Suppressor macrophage treated with lipopolysaccharide for 1 hour (primary cell): ENCODE measurements at regions not wholly inside any gene's neighbourhood (a gene's known extent, or its start where the extent isn't known, plus 50 kb on each side); places are given as distances from the start of the nearest gene placed in this dataset.
"Not testable (repeated sequence)": the region's sequence is repeated elsewhere in the genome, so short reads cannot be mapped to it uniquely, and the experiment has no call there.

ENCODE experiments used
- DNase-seq, 3 donors: peaks; one replicate each; pipeline ENCODE4 v3.0.0-alpha.2; 2020 to 2022

DNA sequence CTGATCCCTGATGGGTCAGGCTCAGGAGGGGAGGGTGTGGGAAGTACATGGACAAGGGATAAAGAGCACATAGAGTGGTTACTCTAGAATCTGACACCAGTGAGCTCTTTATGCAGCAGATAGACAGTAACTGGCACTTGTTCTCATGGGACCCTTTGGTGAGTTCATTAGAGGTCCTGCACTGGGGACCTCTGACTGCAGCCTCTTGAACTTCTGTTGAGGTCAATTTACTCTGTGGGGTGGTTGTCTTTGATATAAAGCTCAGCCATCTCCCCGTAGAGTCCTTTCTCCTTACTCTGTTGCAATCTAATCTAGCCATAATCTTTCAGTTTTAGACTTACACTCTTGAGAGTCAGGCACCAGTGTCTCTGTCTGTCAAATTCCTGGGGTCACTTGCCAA is 222.4 kb downstream of the GPAT3 start:
- DNase-seq: no peak

DNA sequence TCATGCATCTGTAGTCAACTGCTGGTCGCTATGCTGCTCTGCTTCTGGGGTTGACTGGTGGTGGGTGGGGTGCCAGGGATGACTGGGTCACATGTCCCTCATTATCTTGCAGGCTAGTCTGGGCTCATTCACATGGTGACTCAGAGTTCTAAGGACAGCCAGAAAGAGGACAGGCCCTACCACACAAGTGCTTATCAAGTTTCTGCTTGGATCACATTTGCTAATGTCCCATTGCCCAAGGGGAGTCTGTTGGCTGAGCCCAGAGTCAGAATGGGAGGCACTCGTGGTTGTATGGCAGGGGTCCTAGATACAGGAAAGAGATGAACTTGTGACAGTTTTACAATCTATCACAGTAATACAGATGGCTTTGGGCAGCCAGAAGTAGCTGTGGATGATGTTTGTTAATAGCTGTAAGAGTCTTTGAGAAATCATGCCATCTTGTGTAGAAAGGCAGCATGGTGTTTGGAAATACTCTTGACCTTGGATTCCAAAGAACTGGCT is 221.3 kb downstream of the GPAT3 start:
- no peak for DNase-seq

DNA sequence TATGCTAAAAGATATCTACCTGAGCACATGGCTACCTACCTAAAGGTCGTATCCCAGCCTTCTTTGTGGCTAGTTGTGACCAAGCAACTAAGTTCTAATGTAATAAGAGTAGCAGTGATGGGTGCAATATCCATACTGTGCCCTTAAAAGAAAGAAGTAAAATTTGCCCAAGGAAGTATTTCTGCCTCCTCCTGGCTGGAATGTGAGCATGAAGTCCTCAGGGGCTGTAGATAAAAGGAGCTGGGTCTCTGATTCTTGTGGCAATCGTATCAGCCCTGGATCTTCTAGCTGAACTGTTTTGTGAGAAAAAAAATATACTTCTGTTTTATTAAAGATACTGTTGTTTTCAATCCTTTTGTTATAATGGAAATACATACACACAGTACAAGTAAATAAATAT is 217.4 kb downstream of the GPAT3 start:
- no peak for DNase-seq

DNA sequence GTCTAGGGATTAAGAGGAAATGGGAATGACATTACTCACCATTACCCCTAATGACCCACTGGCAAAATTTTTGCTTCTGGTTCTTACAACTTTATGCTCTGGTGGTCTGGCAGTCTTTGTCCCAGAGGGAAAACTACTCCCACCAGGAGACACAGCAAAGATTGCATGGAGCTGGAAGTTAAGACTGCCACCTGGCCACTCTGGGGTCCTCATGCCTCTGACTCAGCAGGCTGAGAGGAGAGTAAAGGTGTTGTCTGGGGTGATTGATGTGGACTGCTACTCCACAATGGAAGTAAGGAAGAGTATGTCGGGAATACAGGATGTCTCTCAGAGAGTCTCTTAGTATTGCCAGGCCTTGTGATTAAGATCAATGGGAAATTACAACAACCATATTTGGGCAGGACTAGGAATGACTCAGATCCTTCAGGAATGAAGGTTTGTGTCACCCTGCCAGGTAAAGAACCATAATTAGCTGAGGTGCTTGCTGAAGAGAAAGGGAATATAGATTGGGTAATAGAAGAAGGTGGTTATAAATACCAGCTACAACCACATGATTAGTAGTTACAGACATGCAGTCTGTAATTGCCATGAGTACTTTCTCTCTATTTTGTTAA is 215.5 kb downstream of the GPAT3 start:
- DNase-seq: no peak

DNA sequence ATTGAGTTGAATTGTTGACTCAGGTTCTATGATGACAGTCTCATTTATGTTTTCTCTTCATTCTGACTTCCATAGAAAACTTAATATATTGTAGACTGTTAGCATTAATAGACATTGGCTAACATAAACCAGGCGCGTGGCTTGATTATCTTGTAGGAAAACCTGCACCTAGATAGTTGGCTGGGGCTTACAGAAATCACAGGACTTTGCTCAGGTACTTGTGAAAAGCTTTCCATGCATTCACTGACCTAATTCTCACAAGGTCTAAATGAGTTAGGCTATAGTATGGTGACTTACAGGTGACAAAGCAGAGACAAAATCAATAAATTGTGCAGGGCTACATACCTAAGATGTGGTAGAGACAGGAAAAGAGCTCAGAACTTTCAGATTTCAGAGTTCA is 212.8 kb downstream of the GPAT3 start:
- DNase-seq: no peak

DNA sequence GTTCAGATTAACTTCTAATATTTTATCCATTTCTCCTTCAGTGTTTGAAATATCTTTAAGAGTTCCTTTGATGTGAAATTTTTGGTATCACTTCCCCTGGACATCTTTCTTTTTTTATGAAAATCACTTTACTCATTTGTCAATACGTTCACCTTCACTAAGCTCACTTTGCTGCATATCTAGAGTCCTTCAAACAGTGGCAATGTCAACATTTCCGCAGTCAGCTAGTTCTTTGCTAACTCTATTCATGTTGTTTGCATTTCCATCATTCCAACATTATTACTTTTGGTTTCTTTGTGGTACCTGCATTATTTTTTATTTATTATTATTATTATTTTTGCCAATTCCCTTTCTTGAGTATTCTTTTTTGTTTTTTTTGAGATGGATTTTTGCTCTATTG is 203.0 kb downstream of the GPAT3 start:
- DNase-seq: no peak

DNA sequence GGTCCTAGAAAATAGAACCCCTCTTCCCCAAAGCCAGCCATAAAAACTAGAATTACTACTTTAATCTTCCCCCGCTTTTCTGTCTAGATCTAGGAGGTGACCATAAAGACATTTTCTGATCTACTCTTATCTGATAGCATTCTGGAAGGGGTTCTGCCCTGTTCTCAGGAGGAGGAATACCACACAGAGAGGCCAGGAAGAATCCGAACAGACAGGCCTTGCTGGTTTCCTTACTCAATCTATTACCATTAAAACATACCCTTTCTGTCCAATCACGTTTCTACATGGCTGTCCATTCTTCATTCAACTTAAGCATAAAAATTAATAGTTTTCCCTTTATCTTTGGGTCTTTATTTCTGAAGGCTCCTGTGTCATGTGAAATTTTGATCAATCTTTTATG is 198.7 kb downstream of the GPAT3 start:
- no peak for DNase-seq

DNA sequence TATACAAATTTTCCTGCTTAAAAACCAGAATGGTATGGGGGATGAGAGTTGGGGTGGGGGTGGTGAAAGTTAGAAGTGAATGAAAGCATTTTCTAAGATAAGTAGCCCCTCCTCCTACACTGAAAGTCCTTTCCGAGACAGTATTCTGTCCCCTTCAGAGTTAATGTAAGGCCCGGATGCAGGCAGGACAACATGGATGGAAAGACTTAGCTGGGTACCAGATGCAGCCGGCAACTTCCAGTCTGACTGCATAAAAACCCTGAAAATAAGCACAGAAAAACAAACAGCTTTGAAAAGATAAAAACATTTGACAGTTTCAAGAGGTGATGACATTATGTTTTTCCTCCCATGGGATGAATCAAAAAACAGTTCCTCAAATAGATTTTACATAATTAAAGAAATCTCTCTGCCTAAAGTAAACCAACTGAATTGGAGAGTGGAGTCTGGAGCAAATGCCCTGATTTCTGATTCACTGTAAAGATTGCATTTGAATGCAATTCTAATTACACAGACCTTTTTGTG is 196.3 kb downstream of the GPAT3 start:
- no peak for DNase-seq

DNA sequence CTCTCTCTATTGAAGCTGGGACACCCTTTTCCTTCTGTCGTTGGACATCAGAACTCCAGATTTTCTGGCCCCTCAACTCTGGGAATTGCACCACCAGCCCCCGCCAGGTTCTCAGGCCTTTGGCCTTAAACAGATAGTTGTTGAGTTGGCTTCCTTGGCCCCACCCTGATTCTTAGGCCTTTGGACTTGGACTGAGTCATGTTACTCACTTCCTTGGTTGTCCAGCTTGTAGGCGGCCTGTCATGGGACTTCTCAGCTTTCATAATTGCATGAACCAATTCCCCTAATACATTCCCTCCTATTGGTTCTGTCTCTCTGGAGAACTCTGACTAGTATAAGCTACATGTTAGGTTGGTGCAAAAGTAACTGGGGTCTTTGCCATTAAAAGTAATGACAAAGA is 195.7 kb downstream of the GPAT3 start:
- peak; percentile 81 to 85 (median 83) for DNase-seq

DNA sequence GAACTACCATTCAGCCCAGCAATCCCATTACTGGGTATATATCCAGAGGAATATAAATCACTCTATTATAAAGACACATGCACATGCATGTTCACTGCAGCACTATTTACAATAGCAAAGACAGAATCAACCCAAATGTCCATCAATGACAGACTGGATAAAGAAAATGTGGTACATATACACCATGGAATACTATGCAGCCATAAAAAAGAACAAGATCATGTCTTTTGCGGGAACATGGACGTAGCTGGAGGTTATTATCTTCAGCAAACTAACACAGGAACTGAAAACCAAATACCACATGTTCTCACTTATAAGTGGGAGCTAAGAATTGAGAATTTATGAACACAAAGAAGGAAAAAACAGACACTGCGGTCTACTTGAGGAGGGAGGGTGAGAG is 195.1 kb downstream of the GPAT3 start:
- not testable (repeated sequence) for DNase-seq

DNA sequence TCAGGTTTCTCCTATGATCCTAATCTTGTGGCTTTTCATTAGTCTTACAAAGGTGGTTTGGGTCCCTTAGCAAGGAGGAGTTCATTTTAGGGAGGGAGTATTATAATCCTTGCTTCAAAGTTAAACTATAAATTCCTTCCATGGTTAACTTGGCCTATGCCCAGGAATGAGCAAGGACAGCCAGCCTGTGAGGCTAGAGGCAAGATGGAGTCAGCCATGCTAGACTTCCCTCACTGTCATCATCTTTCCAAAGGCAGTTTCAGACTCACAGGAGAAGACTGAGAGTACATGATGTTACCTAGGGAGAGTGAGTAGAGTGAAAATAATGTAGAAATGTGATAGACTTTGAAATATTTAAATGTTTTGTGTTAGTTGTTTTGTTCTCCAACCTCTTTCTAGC is 192.3 kb downstream of the GPAT3 start:
- no peak for DNase-seq

DNA sequence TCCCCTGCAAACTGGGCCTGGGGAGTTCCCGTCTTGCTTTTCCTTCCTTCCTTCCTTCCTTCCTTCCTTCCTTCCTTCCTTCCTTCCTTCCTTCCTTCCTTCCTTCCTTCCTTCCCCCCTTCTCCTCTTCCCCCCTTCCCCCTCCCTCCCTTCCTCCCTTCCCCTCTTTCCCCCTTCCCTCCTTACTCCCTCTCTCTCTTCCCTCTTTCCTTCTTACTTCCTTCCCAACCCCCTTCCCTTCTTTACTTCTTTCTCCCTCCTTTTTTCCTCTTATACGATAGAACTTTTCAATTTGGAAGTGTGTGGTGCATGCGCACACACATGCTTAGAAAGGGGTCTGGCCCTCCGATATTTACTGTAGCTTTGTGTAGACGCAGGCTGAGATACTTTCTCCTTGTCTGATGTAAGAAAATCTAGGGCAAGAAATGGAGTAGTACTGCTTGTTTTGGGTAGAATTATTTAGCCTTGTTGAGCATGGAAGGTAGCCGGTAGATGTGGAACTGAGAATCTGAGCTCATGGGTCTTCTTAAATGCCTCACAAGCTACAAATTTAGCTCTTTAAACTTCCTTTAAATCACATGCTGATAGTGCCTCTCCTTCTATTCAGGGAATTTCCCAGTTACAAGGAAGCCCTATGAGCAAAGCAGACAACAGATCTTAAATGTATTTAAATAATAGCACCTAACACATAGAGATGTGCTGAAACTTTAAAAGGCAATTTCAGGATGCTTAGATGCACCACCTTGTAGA is 189.6 kb downstream of the GPAT3 start:
- peak; percentile 51 to 79 (median 71) for DNase-seq

DNA sequence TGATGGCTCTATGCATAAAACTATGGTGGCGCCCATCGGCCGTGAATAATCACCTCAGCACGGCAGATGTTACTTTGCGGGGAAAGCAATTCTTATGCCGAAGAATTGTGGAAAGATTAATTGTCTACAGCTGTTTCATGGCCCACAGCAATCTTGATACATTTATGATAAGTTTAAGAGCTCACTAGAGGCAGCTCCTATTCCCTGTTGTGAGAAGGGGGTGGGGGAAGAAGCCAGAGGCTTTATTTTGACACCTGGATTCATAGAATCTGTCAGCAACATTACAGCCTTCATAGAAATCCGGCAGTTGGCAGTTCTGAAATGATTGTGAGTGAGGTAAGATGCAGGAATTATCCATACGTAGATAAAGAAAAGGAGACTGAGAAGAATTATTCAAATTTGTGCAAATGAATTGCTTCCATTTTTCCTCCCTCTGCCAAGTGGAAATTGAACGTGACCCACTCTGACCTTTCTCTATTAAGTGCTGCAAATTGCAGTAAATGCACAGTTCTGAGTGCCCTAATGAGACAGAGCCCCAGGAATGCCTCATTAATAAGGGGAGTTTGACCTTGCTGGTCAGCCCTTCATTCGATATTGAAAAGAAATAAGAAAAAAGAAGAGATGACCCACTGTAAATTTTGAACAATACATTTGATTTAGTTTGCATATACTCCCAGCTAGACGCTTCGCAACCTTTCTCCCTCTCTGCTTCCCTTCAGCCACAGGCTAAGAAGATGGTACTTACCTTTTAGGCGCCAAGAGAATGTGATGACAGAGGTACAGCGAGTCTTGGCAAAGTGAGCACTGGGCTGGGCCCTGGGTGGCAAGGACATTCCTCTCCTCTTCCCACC is 188.8 kb downstream of the GPAT3 start:
- DNase-seq: no peak

DNA sequence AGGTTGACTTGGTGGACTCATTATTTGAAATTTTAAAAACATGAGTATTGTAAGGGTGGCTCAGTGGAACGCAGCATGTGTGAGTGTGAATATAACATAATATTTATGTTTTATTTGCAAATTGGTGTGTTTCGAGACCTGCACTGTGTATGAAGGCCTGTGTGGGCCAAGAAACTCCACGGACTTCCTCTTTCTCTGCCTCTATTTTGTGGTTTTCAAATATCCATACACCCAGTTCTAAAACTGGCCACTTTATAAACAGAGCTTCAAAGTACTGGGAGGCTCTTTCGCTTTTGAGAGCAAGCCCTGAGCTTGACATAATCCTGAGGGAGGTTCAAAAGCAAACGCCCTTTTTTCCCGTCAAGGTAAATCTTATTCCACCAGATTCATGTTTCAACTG is 187.7 kb downstream of the GPAT3 start:
- DNase-seq: peak; percentile 21 to 39 (median 24)

DNA sequence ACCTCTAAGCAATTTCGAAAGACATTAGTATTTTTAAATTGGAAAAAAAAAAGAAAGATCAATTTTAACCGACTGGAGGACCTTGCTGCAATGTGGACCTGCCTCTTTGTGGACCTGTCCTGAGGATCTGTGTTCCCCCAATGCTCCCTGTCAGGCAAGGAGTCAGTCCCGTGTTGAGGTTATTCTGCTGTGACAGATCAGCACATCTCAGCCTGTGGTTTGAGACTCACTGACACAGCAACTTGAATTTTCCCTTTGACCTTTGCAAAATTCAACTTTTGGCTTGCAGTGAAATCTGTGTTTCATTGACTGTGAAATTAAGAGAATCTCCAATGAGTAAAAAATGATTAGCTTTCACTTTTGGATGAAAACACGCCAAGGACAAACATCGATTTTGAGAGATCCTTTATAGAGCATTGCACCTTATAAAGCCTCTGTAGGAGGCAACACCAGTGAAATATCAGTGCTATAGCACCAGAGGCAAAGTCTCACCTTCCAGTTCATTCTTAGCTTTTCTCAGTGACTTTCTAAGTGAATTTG is 186.9 kb downstream of the GPAT3 start:
- DNase-seq: no peak

DNA sequence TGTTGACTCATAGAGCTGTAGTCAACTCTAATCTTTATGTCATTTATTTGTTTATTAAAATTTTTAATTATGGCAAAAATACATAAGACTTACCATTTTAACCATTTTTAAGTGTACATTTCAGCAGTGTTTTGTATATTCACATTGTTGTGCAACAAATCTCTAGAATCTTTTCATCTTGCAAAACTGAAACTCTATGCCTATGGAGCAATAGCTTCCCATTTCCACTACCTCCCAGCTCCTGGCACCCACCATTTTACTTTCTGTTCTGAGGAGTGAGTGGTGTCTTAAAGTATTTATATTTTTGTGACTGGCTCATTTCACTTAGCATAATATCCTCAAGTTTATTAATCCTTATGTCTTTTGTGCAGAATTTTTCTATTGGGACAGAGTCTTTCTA is 181.0 kb downstream of the GPAT3 start:
- DNase-seq: peak; percentile 71 to 80 (median 76)

DNA sequence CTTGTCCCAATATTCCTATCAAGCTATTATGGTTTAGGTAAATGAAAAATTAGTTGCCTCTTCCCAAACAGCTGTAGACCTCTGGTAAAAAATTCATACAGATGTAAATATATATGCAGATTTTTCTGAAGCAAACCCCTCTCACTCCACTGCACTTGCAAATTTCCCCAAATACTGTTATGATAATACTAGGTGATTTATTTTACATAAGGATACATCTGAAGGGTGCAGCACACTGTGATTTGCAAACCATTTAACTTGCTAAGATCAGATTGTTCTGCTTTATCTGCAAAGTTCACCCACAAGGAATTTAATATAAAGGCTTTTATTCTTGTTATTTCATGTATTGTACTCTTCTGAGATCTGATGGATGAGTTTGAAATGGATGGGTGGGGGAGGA is 177.0 kb downstream of the GPAT3 start:
- no peak for DNase-seq

DNA sequence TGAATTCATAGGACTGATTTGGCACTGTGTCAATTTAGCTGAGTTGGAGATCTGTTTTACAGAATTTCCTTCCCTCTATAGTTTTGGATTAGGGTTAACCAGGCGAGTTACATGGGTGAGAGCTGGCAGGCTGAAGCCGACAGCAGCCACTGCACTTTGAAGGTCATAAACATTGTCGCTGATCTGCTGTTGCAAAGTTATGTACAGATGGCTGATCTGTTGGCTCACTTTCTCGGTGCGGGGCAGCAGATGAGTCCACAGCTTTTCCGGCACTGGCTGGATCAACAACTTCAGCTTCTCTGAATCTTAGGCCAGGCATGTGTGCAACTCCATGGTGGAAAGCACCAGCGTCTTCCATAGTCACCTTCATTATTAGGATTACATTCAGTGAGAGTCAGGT is 173.7 kb downstream of the GPAT3 start:
- no peak for DNase-seq

DNA sequence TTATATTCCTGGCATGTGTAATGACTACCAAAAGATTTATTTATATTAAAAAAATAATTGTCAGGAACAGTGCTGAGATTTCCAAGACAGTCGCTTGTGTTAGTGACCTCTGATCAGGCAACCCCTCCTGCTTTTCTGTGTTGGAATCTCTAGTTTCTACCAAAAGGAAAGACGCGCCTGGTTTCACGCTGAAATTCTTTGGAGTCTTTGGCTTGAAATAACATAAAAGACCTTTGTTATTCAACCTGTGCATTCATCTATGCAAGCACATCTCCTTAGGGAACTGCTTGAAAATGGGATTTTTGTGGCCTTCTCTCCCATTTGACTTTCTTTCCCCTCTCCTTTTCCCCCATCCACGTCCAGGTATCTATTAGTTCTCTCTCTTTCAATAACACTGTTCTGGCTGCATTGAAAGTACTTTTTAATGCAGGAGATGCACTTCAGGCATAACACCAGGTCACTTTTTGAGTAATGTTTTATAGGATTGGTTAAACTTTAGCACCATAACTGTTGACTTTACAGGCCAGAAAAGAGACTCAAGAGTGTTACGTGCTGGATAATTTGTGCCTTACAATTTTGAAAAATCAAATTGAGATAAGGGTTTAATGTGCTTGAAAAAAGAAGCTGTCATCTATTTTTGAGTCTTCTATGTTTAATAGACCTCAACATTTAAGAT is 172.7 kb downstream of the GPAT3 start:
- no peak for DNase-seq

DNA sequence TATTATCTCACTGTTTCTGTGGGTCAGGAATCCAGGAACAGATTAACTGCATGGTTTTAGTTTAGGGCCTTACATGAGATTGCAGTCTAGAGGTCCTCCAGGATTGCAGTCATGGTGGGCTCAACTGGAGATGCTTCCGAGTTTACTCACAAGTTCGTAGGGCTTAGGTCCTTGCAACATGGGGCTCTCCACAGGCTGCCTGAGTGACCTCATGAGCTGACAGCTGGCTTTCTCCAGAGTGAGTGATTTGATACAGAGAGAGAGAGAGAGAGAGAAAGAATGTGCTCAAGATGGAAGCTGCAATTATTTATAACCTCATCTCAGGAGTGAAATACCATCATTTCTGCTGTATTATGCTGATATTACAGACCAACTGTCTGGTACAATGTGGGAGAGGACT is 168.9 kb downstream of the GPAT3 start:
- no peak for DNase-seq

DNA sequence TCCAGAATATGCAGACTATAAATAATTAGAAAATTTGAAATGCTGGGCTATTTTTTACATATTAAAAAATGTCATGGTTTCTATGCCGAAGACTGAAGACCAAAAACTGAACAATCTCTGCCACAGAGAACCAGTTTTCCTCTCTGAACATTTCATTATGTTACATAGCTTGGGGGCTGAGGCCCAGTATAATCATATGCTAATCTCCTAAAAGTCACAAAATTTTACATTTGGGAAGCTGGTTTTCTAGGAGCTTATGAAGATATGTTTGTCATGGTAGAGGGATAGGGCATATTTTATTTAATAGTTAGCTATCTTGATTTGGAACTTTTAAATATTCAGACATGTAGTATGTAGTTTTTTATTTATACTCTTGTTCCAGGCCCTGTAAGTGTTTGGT is 167.8 kb downstream of the GPAT3 start:
- DNase-seq: no peak

DNA sequence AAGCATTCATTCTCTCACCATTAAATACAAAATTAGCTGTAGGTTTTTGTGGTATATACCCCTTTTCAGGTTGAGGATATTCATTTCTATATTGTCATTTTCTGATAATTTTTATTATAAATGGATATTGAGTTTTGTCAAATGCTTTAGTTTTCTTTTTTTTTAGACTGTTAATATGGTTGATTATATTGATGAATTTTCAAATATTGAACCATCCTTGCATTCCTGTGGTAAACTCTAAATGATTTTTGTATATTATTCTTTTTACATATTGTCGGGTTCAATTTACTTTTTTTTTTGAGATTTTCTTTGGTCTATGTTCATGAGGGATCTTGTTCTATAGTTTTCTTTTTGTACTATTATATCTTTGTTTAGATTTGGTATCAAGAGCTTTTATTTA is 165.1 kb downstream of the GPAT3 start:
- no peak for DNase-seq

DNA sequence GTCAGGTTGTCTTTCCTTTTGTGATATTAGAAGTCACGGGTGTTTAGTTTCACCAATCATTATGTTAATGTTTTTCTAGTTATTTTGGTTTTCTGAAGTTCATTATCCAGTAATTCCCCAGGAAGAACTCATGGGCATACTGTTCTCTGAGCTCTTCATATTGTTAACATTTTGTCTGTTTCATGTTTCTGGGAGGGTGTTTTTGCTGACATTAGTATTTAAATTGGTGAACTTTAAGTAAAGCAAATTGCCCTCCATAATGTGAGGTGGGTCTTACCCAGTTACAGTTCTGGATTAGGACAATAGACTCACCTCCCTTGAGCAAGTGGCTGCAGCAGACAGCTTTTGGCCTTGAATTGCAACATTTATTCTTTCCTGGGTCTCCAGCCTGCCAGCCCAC is 163.4 kb downstream of the GPAT3 start:
- DNase-seq: no peak
